ENCODE measurements at regions not wholly inside any gene's neighbourhood (a gene's known extent, or its start where the extent isn't known, plus 50 kb on each side); places are given as distances from the start of the nearest gene placed in this dataset.

DNA sequence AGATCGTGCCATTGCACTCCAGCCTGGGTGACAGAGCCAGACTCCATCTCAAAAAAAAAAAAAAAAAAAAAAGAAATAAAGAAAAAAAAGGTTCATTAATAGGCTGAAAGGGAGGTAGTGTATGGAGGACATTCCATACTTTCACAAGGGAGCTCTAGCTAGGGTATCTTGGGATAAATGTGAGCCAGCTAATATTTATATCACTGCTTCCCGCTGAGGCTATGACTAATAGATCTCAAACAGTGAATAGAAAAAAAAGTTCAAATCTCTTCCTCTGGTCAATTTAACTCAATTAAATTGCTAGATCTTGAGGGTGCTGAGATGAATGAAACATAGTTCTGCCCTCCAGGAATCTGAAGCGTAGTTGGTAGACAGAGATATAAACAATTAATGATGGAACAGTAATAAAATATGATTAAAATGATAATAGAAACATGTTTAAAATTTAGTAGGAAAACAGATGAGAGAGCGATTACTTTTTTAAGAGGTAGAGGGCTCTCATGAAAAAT, 55.7 kb upstream of the SHISA3 start:
- Mint-ChIP-seq H3K4me1 (no peaks in the 10 kb centered on the region), H3K36me3 (no peaks in the 10 kb centered on the region), H3K27ac (no peak overlapping the region), H3K4me3 (no peak overlapping the region), H3K27me3 (no peaks in the 10 kb centered on the region), H3K9me3 (no peaks in the 10 kb centered on the region)

DNA sequence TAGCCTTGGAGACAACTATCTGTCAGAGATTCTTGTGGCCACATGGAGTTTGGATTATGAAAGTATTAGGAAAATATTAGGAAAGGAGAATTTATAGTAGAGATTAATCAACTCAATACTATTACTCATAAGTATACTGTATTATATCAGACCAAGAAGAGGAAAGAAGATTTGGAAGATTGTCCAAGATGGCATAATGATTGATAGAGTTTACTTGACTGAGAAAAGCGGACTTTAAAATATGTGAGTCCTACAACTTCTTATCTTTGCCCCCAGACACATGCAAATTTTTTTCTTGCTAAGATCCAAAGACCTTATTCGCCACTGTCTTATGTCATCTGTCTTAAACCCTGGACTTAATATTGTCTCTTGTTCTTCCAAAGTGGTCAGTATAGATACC, 54.8 kb upstream of the SHISA3 start:
- H3K36me3 Mint-ChIP-seq = no peaks in the 10 kb centered on the region

DNA sequence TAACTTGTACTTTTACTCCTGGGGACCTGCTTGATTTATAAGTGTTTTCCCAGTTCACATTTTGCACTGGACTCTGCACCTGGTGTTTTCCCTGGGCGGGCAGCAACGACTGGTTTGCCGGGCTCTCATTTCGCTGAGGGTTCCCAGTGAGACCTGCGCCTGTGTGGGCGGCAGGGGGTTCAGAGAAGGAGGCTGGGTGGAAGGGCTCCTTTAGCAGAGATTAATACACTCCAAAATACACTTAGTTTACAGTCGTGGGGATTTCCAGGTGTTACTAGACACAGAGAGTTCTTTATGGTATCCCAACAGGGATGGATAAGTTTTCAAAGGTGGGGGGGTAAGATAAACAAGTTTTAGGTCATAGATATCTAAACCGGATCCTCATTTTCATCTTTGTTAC, 53.0 kb upstream of the SHISA3 start:
- H3K27me3 Mint-ChIP-seq = no peaks in the 10 kb centered on the region
- no peaks in the 10 kb centered on the region for H3K9me3 Mint-ChIP-seq
- no peak overlapping the region for H3K4me3 Mint-ChIP-seq
- peak overlapping the region; percentile 23 for H3K27ac Mint-ChIP-seq
- no peaks in the 10 kb centered on the region for H3K36me3 Mint-ChIP-seq
- H3K4me1 Mint-ChIP-seq = no peaks in the 10 kb centered on the region

More for the DNA sequence above, 54.8 kb upstream of the SHISA3 start:
- H3K4me3 Mint-ChIP-seq = no peak overlapping the region
- H3K27ac Mint-ChIP-seq = no peak overlapping the region
- no peaks in the 10 kb centered on the region for H3K4me1 Mint-ChIP-seq
- no peaks in the 10 kb centered on the region for H3K9me3 Mint-ChIP-seq
- no peaks in the 10 kb centered on the region for H3K27me3 Mint-ChIP-seq

DNA sequence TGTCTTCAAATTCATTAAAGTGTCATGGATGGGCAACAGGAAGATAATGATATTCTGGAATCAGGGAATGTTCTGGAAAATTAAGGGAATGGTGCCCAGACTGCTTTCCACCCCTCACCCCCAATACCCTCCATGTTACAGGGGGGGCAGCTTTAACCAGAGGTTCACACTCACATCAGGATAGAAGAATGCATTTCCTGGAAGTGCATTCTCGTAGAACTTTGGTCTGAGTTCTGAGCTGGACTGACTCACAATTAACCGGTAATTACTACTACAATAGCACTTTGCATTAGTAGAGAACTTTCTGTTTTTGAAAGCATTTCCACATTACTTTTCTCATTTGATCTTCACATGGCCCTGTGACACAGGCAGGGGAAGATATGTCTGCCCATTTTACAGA, 52.5 kb upstream of the SHISA3 start:
- H3K36me3 Mint-ChIP-seq = no peaks in the 10 kb centered on the region
- no peak overlapping the region for H3K27ac Mint-ChIP-seq
- H3K27me3 Mint-ChIP-seq = no peaks in the 10 kb centered on the region
- H3K9me3 Mint-ChIP-seq = no peaks in the 10 kb centered on the region
- no peak overlapping the region for H3K4me3 Mint-ChIP-seq
- no peaks in the 10 kb centered on the region for H3K4me1 Mint-ChIP-seq

DNA sequence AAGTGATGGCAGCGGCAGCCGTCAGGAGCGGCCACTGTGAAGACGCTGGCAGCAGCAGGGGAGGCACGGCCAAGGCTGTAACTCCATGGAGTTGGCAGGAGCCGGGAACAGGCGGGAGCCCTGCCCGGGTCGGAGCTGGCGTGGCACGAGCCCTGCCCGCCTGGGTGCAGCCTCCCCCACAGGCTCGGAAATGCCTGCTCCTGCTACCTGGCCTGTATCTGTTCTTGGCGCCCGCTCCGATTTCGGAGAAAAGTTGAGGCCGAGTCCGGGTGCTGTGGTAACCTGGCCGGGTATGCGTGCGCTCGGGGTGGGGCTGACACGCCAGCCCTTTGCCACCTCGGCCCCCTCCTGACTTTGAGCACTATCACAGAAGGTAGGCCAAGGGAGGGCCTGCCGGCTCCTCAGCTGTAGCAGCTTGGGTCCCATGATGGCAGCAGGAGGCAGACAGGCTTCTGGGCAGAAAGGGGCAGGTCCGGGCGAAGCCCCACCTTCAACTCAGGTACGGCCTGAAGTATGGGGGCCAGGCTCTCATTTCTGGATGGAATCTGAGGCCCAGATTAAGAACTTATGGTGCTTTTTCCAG, 51.2 kb upstream of the SHISA3 start:
- Mint-ChIP-seq H3K36me3 (no peaks in the 10 kb centered on the region), H3K9me3 (no peaks in the 10 kb centered on the region), H3K27ac (no peak overlapping the region), H3K27me3 (peaks cover 2% of the 10 kb centered on the region), H3K4me3 (no peak overlapping the region), H3K4me1 (no peaks in the 10 kb centered on the region)

DNA sequence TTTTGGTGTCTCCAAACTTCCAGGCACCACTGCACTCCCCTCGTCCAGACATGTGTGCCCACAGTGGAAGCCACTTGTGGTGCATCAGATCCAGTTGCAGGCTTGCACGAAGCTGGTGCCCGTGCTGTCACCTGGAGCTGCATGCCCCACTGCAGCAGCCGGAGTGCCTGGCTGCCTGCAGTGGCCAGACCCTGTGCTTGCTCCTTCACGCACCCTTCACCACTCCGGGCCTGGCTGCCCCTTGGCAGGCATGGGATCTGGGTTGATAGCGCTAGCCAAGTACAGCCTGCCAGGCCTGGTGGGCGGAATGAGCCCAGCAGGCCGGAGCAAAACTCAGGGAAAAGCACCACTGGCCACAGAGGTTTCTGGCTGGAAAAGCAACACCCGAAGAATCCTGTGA, 50.2 kb upstream of the SHISA3 start:
- Mint-ChIP-seq H3K4me1 (no peaks in the 10 kb centered on the region), H3K9me3 (no peaks in the 10 kb centered on the region), H3K36me3 (no peaks in the 10 kb centered on the region), H3K27me3 (peaks cover 4% of the 10 kb centered on the region), H3K27ac (no peak overlapping the region), H3K4me3 (no peak overlapping the region)

Data from activated naive CD4-positive, alpha-beta T cell treated with anti-CD3 and anti-CD28 coated beads, Interleukin-2, amount 50 U/mL, for 24 hours (primary cell).